DND-41 (cell line): ENCODE measurements at regions not wholly inside any gene's neighbourhood (a gene's known extent, or its start where the extent isn't known, plus 50 kb on each side); places are given as distances from the start of the nearest gene placed in this dataset.

Source experiments
- EZH2 ChIP-seq: IDR thresholded peaks from 3 replicates; pipeline ENCODE4 v1.6.1; 2012; ENCODE audit warnings: borderline replicate concordance, low read depth, mild to moderate bottlenecking, moderate library complexity, low read length, inconsistent platforms; ENCODE audit not compliant: severe bottlenecking
- TF ChIP-seq, protein P1 (sequence below): IDR thresholded peaks from 2 replicates; pipeline ENCODE4 v1.5.1; 2012; ENCODE audit warnings: borderline replicate concordance, low read length, moderate library complexity, mild to moderate bottlenecking; ENCODE audit not compliant: poor library complexity, severe bottlenecking; ENCODE audit errors: extremely low read depth

DNA sequence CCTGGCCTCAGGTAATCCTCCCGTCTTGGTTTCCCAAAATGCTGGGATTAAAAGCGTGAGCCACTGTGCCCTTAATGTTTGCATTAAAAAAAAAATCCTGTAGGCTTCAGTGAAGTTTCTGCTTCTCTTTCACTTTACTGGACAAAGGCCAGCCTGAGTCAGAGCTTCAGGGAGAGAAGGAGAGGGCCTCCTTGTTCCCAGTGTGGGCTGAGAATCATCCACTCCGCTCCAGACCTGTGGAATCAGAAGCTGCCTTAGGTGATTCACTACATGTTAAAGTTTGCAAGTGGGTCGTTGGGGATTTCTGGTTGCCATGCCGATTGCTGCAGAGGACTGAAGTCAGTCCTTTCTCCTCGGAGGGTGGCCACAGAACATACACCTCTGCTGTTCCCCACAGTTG is 113.3 kb upstream of the EEF1E1 start:
- TF ChIP-seq, protein P1, sequence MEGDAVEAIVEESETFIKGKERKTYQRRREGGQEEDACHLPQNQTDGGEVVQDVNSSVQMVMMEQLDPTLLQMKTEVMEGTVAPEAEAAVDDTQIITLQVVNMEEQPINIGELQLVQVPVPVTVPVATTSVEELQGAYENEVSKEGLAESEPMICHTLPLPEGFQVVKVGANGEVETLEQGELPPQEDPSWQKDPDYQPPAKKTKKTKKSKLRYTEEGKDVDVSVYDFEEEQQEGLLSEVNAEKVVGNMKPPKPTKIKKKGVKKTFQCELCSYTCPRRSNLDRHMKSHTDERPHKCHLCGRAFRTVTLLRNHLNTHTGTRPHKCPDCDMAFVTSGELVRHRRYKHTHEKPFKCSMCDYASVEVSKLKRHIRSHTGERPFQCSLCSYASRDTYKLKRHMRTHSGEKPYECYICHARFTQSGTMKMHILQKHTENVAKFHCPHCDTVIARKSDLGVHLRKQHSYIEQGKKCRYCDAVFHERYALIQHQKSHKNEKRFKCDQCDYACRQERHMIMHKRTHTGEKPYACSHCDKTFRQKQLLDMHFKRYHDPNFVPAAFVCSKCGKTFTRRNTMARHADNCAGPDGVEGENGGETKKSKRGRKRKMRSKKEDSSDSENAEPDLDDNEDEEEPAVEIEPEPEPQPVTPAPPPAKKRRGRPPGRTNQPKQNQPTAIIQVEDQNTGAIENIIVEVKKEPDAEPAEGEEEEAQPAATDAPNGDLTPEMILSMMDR: no peak
- no peak for TF ChIP-seq EZH2
